HG03159 (cell line): ENCODE measurements at regions not wholly inside any gene's neighbourhood (a gene's known extent, or its start where the extent isn't known, plus 50 kb on each side); places are given as distances from the start of the nearest gene placed in this dataset.
A peak's percentile ranks its signal among the peaks of the same experiment; 100 is the strongest.

ENCODE experiments used
- ATAC-seq: cut with Tn5 transposase; IDR thresholded peaks from one replicate; pipeline ENCODE4 v1.9.1; 2021; ENCODE audit warnings: mild to moderate bottlenecking, moderate library complexity; ENCODE audit not compliant: unreplicated experiment

DNA sequence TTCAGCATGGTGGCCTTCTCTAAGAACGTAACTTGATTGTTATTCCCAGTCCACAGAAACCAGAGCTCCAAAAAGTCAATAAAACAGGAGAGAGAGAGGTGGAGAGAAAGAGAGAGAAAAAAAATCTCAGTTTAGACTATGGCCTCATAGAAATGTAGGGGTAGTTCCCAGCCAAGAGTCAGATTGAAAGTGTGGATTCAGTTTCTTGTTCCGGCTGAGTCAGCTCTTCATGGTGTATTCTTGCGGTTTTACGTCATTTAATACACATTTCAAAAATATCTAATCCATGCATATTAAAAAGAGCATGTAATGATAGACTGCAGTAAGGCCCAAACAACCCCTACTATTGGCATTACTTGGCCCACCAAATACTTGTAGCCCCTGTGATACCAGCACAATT, 303.9 kb downstream of the ETAA1 start:
- ATAC-seq: no peak

- ATAC-seq: no peak
Measured at GRCh38 chr2:67702284-67702683, 305.2 kb downstream of the ETAA1 start.

DNA sequence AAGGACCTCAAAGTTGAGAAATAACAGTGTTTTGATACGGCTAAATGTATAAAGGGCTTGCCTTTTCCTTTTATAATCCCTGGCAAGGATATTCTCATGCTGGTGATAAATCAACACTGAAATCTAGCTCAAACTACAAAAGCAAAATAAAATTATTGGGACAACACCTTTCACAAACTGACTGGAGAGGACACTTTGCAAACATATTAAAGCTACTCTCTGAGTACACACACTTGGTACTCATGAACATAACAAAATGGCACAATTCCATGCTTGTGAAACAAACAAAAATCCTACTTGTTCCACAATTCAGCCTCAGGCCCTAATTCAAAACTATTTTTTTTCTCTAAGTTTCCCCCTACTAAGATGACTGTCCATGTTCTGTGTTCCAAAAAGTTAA, 305.8 kb downstream of the ETAA1 start:
- no peak for ATAC-seq

DNA sequence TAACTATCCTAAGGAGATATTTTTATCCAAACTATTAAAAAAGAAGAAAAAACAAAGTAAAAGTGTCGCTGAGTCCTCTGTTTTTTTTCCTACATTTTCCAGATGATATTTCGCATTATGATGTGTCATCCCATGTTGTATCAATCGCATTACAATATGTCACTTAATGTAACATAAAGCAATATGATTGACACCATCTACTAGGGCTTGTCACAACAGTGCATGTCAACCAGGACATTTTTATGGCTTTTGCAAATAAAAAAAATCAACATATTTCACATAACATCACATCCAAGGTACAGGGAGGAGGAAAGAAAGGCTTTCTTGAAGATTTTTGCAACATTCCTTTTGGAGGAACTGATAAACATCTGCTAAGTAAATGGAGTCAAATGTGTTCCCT, 308.9 kb downstream of the ETAA1 start:
- no peak for ATAC-seq

- no peak for ATAC-seq
Measured at GRCh38 chr2:67707896-67708295, 310.8 kb downstream of the ETAA1 start.

DNA sequence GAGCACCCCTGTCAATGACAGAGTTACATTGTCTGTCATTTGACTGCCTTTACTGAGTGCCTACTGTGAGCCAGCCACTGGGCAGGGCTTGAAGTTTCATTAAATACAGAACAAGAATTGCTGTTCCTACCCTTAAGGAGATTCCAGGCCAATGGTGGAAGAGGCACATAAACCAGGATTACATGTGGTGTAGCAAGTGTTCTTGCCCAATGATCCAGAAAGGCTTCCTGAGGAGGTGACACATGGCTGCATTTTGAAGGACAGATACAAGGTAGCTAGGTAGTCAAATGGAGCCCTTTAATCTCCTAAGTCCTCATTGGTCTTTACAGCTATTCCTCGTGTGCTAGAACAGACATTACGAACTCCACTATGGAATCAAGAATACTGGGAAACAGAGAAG, 312.7 kb downstream of the ETAA1 start:
- no peak for ATAC-seq

- ATAC-seq: no peak
Measured at GRCh38 chr2:67712484-67712883, 315.4 kb downstream of the ETAA1 start.

DNA sequence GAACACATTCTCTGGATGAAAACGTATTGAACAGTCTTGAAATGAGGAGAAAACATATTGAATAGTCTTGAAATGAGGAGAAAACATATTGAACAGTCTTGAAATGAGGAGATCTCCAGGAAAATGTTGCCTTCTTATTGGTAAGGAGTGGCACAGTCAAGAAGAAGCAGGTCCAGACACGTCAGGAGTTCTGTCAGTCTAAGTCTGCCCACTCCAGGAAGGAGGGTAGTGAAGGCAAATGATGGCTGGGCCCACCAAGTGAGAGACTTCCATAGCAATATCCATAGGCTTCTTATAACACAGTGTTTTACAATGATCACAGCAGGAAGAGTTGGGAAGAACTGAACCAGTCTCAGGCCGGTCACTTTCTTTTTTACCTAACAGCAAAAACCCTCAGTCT, 316.2 kb downstream of the ETAA1 start:
- ATAC-seq: no peak

- ATAC-seq: no peak
Measured at GRCh38 chr2:67716895-67717396, 319.8 kb downstream of the ETAA1 start.

DNA sequence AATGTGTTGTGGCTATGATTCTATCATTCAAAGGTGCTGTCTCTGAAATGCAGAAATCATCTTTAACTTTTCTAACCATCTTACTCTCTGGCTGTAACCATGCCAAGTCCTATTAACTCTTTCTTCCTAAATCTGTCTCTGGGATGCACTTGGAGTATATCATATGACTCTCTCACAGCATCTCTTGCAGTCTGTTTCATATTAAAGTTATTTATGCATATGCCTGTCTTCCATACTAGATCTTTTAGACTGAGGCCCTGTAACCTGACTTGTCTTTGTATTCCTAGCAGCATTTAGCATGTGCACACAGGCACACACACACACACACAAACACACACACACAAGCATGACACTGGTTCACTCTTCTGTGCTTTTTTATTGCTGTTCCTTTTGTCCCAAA, 320.6 kb downstream of the ETAA1 start:
- ATAC-seq: no peak

- no peak for ATAC-seq
Measured at GRCh38 chr2:67719351-67719750, 322.2 kb downstream of the ETAA1 start.

DNA sequence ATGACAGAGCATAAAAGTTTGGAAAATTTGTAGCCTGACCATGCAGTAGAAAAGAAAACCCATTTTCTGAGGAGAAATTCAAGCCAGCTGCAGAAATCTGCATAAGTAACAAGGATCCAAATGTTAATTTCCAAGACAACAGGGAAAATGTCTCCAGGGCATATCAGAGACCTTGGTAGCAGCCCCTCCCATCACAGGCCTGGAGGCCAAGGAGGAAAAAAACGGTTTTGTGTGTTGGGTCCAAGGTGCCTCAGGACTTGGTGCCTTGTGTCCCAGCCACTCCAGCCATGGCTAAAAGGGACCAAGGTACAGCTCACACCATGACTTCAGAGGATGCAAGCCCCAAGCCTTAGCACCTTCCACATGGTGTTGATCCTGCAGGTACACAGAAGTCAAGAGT, 324.4 kb downstream of the ETAA1 start:
- no peak for ATAC-seq

- ATAC-seq: no peak
Measured at GRCh38 chr2:67724261-67724660, 327.1 kb downstream of the ETAA1 start.

- ATAC-seq: no peak
Measured at GRCh38 chr2:67725731-67726130, 328.6 kb downstream of the ETAA1 start.

GRCh38 chr2:67726416-67726815, 329.3 kb downstream of the ETAA1 start:
- ATAC-seq: no peak

DNA sequence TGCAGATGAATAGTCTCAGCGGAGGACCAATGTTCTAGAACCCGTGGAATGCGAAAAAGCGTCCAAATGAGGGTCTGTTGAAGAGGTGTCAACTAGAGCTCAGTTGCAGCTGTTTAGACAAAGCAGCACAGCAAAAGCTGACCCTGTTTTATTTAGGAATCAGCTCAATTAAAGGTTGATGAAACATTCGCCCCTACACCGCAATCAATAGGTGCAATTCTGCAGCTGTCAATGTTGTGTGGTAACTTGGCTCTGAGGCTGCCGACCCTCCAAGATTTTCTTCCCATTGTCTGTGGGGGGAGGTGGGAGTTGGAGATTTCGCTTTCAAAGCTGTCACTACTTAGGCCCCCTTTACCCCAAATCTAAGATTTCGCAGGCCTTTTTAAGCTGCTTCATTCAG, 330.0 kb downstream of the ETAA1 start:
- ATAC-seq: no peak

- no peak for ATAC-seq
Measured at GRCh38 chr2:67727623-67728022, 330.5 kb downstream of the ETAA1 start.

GRCh38 chr2:67729474-67729873, 332.3 kb downstream of the ETAA1 start:
- no peak for ATAC-seq

GRCh38 chr2:67733517-67733916, 329.3 kb downstream of the C1D start:
- ATAC-seq: peak; percentile 68

GRCh38 chr2:67752199-67752598, 310.6 kb downstream of the C1D start:
- no peak for ATAC-seq

DNA sequence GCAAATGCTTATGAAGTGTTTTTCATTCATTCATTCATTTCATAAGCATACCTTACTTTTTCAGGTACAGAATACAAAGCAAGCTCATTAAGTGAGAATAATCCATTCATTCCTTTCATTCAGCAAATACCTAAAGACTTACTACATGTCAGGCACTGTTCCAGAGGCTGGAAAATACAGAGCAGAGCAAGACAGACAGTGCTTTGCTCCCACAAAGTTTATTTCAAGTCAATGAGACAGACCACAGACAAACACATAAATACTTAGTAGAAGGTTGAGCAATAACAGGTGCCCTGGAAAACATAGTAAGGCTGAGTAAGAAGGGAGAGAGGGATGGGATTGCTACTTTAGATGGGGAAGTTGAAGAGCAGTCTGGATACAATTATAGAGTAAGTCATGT, 309.8 kb downstream of the C1D start:
- ATAC-seq: no peak

DNA sequence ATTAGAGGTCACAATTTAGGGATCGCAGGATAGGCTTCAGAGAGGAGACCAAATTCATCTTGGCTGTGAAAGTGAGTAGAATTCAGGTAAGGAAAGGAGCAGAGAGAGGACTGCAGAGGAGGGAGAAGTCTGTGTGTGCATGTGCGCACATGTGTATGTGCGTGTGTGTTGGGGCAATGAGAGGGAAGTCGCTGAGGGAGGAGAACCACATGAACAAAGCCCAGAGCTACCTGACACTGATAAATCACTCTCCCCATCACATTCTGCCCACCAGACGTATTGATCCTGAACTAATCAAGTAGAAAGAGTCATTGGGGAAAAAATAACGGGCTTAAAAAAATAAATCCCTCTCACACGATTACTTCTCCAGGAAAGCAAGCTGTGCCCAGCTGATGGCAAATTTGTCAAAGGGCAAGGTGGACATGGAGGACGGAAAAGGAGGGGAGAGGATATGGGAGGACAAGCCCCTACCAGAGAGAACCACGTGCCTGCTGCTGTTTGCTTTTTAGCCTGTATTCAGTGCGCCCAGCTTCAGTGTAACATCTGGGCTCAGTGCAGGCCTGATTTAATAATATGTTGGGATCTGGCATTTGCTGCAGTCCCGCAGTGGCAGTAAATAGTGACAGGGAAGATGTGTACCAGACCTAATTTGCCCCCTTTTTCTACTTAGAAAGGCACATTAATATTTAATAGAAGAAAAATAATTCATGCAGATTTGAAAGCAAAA, 307.5 kb downstream of the C1D start:
- ATAC-seq: no peak

- ATAC-seq: no peak
Measured at GRCh38 chr2:67760995-67761394, 301.8 kb downstream of the C1D start.
